Lung (tissue), 11 donors: ENCODE measurements at regions not wholly inside any gene's neighbourhood (a gene's known extent, or its start where the extent isn't known, plus 50 kb on each side); places are given as distances from the start of the nearest gene placed in this dataset.
A peak's percentile ranks its signal among the peaks of the same experiment; 100 is the strongest.

Source experiments
- ATAC-seq: fragments of 200-7000 bp; cut with Tn5 transposase; one replicate; pipeline ENCODE4 v1.9.1; 2020; ENCODE audit warnings: moderate number of reproducible peaks; ENCODE audit not compliant: insufficient read depth, low FRiP score
- DNase-seq, 3 donors: peaks; one replicate each; pipeline ENCODE4 v3.0.0-alpha.2; 2013 to 2017
- H3K27ac ChIP-seq, 2 donors: one replicate each; pipeline ENCODE4 v1.5.1; 2013; ENCODE audit warnings: mild to moderate bottlenecking in 2 of 2, moderate library complexity in 2 of 2, control low read depth in 1 of 2, inconsistent platforms in 1 of 2, low read depth in 1 of 2, low read length in 1 of 2
- H3K27me3 ChIP-seq, 3 donors: one replicate each; pipeline ENCODE4 v1.5.1; 2013; ENCODE audit warnings: low read length in 2 of 3; ENCODE audit not compliant: control insufficient read depth in 3 of 3, insufficient read depth in 3 of 3
- H3K36me3 ChIP-seq, 4 donors: one replicate each; pipeline ENCODE4 v1.5.1; 2013; ENCODE audit warnings: low read length in 4 of 4, mild to moderate bottlenecking in 1 of 4, moderate library complexity in 1 of 4; ENCODE audit not compliant: control insufficient read depth in 4 of 4, insufficient read depth in 4 of 4
- H3K4me1 ChIP-seq, 5 donors: one replicate each; pipeline ENCODE4 v1.5.1; 2013; ENCODE audit warnings: low read length in 5 of 5, mild to moderate bottlenecking in 2 of 5, moderate library complexity in 1 of 5; ENCODE audit not compliant: control insufficient read depth in 5 of 5, insufficient read depth in 5 of 5
- H3K4me3 ChIP-seq: one replicate; pipeline ENCODE4 v1.5.1; 2013; ENCODE audit warnings: mild to moderate bottlenecking, control low read depth, moderate library complexity
- H3K9ac ChIP-seq, 2 donors: one replicate each; pipeline ENCODE4 v1.5.1; 2013; ENCODE audit warnings: low read length in 2 of 2, control low read depth in 1 of 2; ENCODE audit not compliant: insufficient read depth in 1 of 2
- H3K9me3 ChIP-seq, 4 donors: one replicate each; pipeline ENCODE4 v1.5.1; 2013; ENCODE audit warnings: low read length in 3 of 4, mild to moderate bottlenecking in 1 of 4, moderate library complexity in 1 of 4; ENCODE audit not compliant: control insufficient read depth in 4 of 4, insufficient read depth in 3 of 4
- WGBS, 2 donors: extraction: QIAGEN DNeasy Blood & Tissue Kit; methylation state at CpG; one replicate each; pipeline ENCODE4 v1.1.7; 2013; 5-methylcytosine and 5-hydroxymethylcytosine counted together
- TF ChIP-seq, protein P1 (sequence below): IDR thresholded peaks from 2 replicates; pipeline ENCODE4 v1.5.1; 2012; ENCODE audit warnings: mild to moderate bottlenecking; ENCODE audit errors: control extremely low read depth, extremely low read depth
- donor health status: control.
- donor health status: control.
- donor health status: Bipolar disorder and iron deficiency.
- donor health status: healthy.
- donor health status: DM: yes; HTN: yes; CAD: no.

DNA sequence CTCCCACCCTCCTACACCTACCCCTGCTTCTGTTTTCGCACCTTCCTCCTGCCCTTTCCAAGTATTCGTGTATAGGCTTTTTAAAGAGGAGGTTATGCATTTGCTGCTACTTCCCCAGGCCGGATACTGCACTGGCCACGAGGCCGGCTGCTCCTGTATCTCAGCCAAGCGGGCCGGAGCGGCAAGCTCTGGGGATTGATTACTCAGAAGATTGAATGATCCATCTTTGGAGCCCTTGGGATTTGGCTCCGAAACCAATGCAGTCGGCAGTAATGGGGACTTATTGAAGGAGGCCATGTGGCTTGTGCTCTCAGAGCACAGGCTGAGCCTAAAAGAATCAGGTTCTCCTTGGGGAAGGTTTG is 405.3 kb downstream of the TLE4 start:
- H3K27me3 ChIP-seq: no peaks in the 10 kb centered on the region
- no peaks in the 10 kb centered on the region for H3K9me3 ChIP-seq
- ATAC-seq (no peak), DNase-seq (no peak)
- TF ChIP-seq, protein P1, sequence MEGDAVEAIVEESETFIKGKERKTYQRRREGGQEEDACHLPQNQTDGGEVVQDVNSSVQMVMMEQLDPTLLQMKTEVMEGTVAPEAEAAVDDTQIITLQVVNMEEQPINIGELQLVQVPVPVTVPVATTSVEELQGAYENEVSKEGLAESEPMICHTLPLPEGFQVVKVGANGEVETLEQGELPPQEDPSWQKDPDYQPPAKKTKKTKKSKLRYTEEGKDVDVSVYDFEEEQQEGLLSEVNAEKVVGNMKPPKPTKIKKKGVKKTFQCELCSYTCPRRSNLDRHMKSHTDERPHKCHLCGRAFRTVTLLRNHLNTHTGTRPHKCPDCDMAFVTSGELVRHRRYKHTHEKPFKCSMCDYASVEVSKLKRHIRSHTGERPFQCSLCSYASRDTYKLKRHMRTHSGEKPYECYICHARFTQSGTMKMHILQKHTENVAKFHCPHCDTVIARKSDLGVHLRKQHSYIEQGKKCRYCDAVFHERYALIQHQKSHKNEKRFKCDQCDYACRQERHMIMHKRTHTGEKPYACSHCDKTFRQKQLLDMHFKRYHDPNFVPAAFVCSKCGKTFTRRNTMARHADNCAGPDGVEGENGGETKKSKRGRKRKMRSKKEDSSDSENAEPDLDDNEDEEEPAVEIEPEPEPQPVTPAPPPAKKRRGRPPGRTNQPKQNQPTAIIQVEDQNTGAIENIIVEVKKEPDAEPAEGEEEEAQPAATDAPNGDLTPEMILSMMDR: no peak
- no peak overlapping the region for H3K27ac ChIP-seq
- no peak overlapping the region for H3K9ac ChIP-seq
- WGBS, 2 donors: 86 to 88% methylated on average over 10 of the region's 10 CpGs
- no peak overlapping the region for H3K4me3 ChIP-seq
- no peaks in the 10 kb centered on the region for H3K4me1 ChIP-seq
- H3K36me3 ChIP-seq: no peaks in the 10 kb centered on the region

DNA sequence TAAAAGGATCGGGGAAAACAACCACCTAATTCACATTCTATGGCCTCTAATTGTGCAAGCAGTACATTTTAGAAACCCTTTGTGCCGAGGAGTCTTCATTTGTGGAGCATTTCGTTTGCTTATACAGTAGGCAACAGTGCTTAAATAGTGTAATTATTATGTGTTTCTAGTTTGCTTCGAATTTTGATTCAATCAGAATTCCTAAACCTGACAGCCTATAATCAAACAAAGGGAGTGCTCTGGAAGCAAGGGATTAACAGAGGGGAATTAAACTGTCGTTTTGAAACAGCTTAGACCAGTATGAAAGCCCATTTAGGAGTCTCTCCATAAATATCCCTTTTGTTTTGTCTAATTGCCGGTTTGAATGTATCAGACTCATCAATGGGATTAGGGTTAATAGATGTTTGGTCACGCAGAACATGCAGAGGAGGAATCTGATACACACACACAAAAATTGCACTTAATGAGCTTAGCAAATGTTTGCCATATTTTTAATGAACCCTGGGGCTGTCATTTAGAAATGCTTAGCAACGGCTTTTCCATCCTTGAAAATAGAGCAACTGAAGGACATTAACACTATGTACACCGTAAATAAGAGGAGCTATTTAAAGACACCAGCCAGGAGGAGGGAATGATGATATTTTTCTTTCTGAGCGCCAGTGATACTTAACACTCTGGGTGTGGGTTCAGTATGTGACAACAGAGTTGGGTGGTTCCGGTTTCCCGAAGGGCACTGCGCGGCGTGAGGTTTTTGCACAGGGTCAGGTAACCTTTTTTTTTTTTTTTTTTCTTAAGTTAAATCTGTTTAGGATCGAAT is 404.7 kb downstream of the TLE4 start:
- Histone ChIP-seq H3K4me3 (no peak overlapping the region), H3K27ac (no peak overlapping the region), H3K36me3 (no peaks in the 10 kb centered on the region), H3K9ac (no peak overlapping the region), H3K4me1 (no peaks in the 10 kb centered on the region), H3K27me3 (no peaks in the 10 kb centered on the region), H3K9me3 (no peaks in the 10 kb centered on the region)
- TF ChIP-seq, protein P1: no peak
- WGBS, 2 donors: 81 to 90% methylated on average over 16 of the region's 16 CpGs
- ATAC-seq (no peak), DNase-seq (peak in 1 of 3 donors; percentile 32)

GRCh38 chr9:79975621-79976256 is 404.0 kb downstream of the TLE4 start:
- Histone ChIP-seq H3K27me3 (no peaks in the 10 kb centered on the region), H3K9me3 (peaks cover 0 to 2% (median 0%) of the 10 kb centered on the region in 4 donors), H3K4me3 (no peak overlapping the region), H3K9ac (no peak overlapping the region), H3K4me1 (no peaks in the 10 kb centered on the region), H3K36me3 (no peaks in the 10 kb centered on the region), H3K27ac (no peak overlapping the region)
- no peak for ATAC-seq
- WGBS, 2 donors: 81 to 82% methylated on average over 10 of the region's 10 CpGs
- no peak for DNase-seq
- TF ChIP-seq, protein P1: no peak
